ENCODE measurements at regions not wholly inside any gene's neighbourhood (a gene's known extent, or its start where the extent isn't known, plus 50 kb on each side); places are given as distances from the start of the nearest gene placed in this dataset.

GRCh38 chr3:147162743-147163142 lies 243.6 kb downstream of the ZIC4 start:
- TF ChIP-seq POLR2A (IDR thresholded peaks at IDR 0.05; ENCODE audit: low read depth, low read length) (no peak), POLR2AphosphoS5 (IDR thresholded peaks at IDR 0.05; ENCODE audit: low read depth, low read length) (no peak)

Measured in GM12891 (cell line).